Effector memory CD4-positive, alpha-beta T cell (primary cell): ENCODE measurements at regions not wholly inside any gene's neighbourhood (a gene's known extent, or its start where the extent isn't known, plus 50 kb on each side); places are given as distances from the start of the nearest gene placed in this dataset.

Source experiments
- DNase-seq, 3 donors: peaks; one replicate each; pipeline ENCODE4 v3.0.0-alpha.2; 2020
- H3K27ac ChIP-seq: 2 replicates; pipeline ENCODE4 v1.7.0; 2013; ENCODE audit warnings: mild to moderate bottlenecking, low read length, moderate library complexity; ENCODE audit not compliant: insufficient read depth, poor library complexity, severe bottlenecking
- H3K27me3 ChIP-seq: replicated peaks from 2 replicates; pipeline ENCODE4 v1.7.0; 2013; ENCODE audit warnings: mild to moderate bottlenecking, low read length; ENCODE audit not compliant: insufficient read depth, control insufficient read depth, poor library complexity, severe bottlenecking
- H3K36me3 ChIP-seq: 2 replicates; pipeline ENCODE4 v1.7.0; 2013; ENCODE audit warnings: mild to moderate bottlenecking, low read length, moderate library complexity; ENCODE audit not compliant: control insufficient read depth, insufficient read depth
- H3K4me1 ChIP-seq: 2 replicates; pipeline ENCODE4 v1.7.0; 2013; ENCODE audit warnings: low read length, mild to moderate bottlenecking; ENCODE audit not compliant: control insufficient read depth, insufficient read depth, poor library complexity, severe bottlenecking
- H3K4me3 ChIP-seq: 2 replicates; pipeline ENCODE4 v1.7.0; 2013; ENCODE audit warnings: low read length, low read depth, mild to moderate bottlenecking; ENCODE audit not compliant: insufficient read depth, poor library complexity, severe bottlenecking
- H3K9me3 ChIP-seq: 2 replicates; pipeline ENCODE4 v1.7.0; 2013; ENCODE audit warnings: mild to moderate bottlenecking, low read length, moderate library complexity; ENCODE audit not compliant: control insufficient read depth

DNA sequence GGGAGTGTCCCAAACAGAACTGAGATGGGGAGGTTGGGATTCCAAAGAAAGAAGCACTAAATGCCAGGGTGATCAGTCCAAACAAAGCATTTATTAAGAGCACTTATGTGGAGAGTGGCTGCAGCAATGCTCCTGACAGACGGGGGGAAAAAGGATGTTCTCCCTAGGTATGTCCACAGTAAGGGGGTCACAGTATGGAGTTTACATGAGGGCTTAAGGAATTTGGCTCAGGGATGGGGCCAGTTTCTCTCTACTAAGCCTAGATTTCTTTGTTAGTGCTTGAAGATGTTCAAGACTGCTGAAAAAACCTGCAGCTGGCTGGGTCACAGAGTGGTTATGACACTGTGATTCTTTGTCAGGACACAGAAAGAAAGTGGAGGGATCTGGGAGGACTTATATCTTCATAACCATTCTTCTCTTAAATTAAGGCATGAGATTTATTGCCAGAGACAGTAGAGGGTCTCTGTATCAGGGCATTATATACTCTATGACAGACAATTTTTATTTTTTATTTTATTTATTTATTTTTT lies 1468.0 kb downstream of the C4orf33 start:
- no peak for DNase-seq
- Histone ChIP-seq H3K36me3 (no peaks in the 10 kb centered on the region), H3K4me1 (no peaks in the 10 kb centered on the region), H3K4me3 (no peak overlapping the region), H3K27me3 (no peaks in the 10 kb centered on the region), H3K27ac (no peak overlapping the region), H3K9me3 (no peaks in the 10 kb centered on the region)

DNA sequence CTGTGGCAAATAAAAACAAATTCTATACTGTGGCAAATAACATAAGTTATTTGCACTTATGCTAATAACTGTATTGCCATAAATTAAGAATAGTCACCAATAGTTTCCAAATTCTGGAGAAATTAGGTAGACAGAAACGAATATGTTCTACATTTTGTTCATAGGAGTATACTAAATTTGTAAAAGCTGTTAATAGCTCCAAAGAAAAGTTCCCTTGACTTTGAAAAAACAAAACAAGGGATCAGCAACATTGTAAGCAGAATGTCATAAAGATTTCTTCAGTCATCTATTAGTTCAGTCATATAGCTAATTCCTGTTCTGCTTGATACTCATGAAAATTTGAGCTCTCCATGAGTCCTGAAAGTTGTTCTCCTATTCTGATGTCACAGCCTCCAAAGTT lies 1472.8 kb downstream of the C4orf33 start:
- Histone ChIP-seq H3K27me3 (no peaks in the 10 kb centered on the region), H3K4me3 (no peak overlapping the region), H3K36me3 (no peaks in the 10 kb centered on the region), H3K9me3 (no peaks in the 10 kb centered on the region), H3K27ac (no peak overlapping the region), H3K4me1 (no peaks in the 10 kb centered on the region)
- no peak for DNase-seq

DNA sequence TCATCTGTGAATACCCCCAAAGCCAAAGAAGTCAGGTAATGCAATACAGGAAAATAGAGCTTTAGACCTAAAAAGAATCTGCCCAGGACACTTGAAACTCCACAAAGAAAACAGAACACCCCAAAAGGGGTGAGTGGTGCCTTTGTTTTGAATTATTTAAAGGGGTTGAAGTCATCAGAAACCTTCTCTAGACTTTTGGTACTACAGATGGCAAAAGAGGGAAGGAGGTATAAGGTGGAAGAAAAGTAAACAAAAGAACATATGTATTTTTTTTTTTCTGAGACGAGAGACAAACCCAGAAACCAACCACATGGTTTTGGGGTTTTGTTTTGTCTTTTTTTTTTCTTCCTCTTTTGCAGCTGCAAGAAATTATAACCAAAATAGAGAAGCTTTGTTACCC lies 1477.8 kb downstream of the C4orf33 start:
- Histone ChIP-seq H3K27ac (no peak overlapping the region), H3K9me3 (no peaks in the 10 kb centered on the region), H3K4me1 (no peaks in the 10 kb centered on the region), H3K36me3 (no peaks in the 10 kb centered on the region), H3K27me3 (no peaks in the 10 kb centered on the region), H3K4me3 (no peak overlapping the region)
- DNase-seq: no peak

DNA sequence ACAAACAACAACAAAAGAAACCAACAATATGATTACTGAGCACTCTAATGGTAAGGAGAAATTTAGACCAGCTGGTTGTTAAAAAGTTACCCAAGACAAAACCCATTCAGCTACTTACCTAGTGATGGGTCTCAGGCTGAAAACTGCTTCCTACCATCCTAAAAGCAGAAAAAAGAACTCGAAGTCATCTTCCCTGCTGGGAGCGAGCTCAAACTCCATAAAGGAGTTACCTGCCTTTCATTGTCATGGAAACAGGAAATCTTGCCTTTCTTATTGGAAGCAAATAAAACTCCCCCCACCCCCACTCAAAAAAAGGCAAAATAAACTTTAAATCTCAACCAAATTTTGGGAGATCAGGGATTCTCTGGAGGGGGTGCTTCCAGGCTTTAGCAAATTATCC lies 1478.3 kb downstream of the C4orf33 start:
- no peak for DNase-seq
- no peaks in the 10 kb centered on the region for H3K27me3 ChIP-seq
- no peak overlapping the region for H3K4me3 ChIP-seq
- H3K27ac ChIP-seq: no peak overlapping the region
- H3K4me1 ChIP-seq: no peaks in the 10 kb centered on the region
- H3K9me3 ChIP-seq: no peaks in the 10 kb centered on the region
- H3K36me3 ChIP-seq: no peaks in the 10 kb centered on the region

DNA sequence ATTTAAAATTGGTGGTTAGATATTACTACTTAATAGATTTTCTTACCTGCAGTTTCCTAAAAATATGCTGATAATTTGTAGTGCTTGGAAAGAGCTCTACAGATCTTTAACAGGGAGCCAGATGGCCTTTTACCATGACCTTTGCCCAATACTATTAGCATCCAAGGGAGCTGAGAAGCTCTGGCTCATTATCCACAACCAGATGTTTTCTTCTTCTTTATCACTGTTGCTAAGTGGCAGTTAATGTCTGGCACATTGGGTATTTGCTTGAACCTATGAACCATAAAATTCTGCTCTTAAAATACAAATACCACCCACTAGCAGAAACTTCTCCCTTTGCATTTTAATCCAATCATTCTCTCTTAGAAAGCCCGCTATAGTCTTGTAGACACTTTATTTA lies 1480.3 kb downstream of the C4orf33 start:
- H3K4me3 ChIP-seq: no peak overlapping the region
- H3K27me3 ChIP-seq: no peaks in the 10 kb centered on the region
- H3K9me3 ChIP-seq: no peaks in the 10 kb centered on the region
- DNase-seq: no peak
- no peaks in the 10 kb centered on the region for H3K36me3 ChIP-seq
- H3K4me1 ChIP-seq: no peaks in the 10 kb centered on the region
- no peak overlapping the region for H3K27ac ChIP-seq

DNA sequence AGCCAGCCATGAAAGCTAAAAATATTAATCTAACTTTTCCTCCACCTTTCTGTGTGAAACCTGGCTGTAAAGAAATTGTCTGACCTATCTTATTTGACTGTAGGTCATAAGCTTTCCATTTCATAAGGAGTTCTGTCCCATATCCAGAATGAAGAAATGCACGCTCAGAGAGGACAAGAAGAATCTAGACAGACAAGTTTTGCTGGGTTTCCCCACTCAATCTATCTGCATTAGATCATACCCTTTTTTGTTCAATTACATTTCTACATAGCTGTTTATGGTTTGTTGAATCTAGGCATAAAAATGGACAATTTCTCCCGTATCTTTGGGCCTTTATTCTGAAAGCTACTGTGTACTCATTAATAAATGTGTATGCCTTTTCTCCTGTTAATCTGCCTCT lies 1495.1 kb downstream of the C4orf33 start:
- no peaks in the 10 kb centered on the region for H3K27me3 ChIP-seq
- H3K9me3 ChIP-seq: no peaks in the 10 kb centered on the region
- H3K4me1 ChIP-seq: no peaks in the 10 kb centered on the region
- no peak overlapping the region for H3K4me3 ChIP-seq
- no peak for DNase-seq
- no peak overlapping the region for H3K27ac ChIP-seq
- H3K36me3 ChIP-seq: no peaks in the 10 kb centered on the region

DNA sequence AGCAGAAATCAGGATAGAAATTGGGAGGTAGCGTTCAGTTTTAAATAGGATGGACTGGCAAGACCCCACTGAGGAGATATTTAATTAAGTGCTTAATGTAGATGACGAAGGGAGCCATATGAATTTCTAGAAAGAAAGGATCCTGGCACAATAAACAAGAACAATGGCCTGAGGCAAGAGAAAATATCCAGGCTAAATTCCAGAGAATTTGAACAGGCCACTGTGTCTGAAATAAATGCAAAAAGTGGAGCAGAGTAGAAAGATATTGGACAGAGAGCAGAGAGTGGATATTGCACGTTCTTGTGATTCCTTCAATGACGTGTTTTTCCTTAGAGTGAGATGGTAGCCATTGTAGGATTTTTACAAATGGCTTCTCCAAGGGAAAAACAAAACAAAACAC lies 1504.8 kb downstream of the C4orf33 start:
- no peak for DNase-seq
- no peak overlapping the region for H3K27ac ChIP-seq
- H3K36me3 ChIP-seq: no peaks in the 10 kb centered on the region
- no peaks in the 10 kb centered on the region for H3K4me1 ChIP-seq
- no peaks in the 10 kb centered on the region for H3K9me3 ChIP-seq
- no peak overlapping the region for H3K4me3 ChIP-seq
- no peaks in the 10 kb centered on the region for H3K27me3 ChIP-seq

DNA sequence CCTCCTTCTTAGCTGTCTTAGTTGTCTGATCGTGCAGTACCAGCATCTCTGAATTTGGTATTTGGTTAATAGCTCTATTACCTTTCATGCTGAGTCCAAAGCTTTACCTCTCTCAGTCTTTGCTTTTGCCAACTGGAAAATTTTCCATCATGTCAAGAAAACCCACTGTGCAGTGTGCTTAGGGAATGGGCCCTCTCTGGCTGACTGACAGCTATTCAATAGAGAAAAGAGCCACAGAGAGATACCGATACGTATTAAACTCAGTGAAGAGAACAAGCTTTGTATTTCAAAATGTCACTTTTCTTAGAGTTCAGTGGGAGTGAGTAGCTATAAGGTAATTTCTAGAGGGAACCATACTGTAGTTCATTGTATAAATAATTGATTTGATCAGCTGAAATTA lies 1507.1 kb downstream of the C4orf33 start:
- Histone ChIP-seq H3K27me3 (no peaks in the 10 kb centered on the region), H3K36me3 (no peaks in the 10 kb centered on the region), H3K4me1 (no peaks in the 10 kb centered on the region), H3K27ac (no peak overlapping the region), H3K4me3 (no peak overlapping the region), H3K9me3 (no peaks in the 10 kb centered on the region)
- DNase-seq: no peak

DNA sequence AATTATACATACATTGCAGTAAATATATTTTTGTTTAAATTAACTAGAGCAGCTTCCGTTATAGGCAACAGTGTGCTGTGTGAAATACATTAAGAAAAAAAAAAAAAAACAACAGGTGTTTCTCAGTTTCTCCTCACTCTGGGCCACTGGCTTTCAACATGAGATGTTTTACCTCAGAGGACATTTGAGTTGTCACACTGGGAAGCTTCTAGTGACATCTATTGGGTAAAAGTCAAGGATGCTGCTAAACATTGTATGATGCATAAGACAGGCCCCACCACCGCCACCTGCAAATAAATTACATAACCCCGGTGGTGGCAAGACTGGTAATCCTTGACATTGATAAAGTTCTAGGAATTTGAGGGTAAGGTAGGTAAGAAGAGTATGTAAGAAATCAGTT lies 1512.2 kb downstream of the C4orf33 start:
- no peaks in the 10 kb centered on the region for H3K36me3 ChIP-seq
- no peak for DNase-seq
- H3K27me3 ChIP-seq: no peaks in the 10 kb centered on the region
- no peak overlapping the region for H3K27ac ChIP-seq
- H3K9me3 ChIP-seq: no peaks in the 10 kb centered on the region
- H3K4me3 ChIP-seq: no peak overlapping the region
- no peaks in the 10 kb centered on the region for H3K4me1 ChIP-seq

DNA sequence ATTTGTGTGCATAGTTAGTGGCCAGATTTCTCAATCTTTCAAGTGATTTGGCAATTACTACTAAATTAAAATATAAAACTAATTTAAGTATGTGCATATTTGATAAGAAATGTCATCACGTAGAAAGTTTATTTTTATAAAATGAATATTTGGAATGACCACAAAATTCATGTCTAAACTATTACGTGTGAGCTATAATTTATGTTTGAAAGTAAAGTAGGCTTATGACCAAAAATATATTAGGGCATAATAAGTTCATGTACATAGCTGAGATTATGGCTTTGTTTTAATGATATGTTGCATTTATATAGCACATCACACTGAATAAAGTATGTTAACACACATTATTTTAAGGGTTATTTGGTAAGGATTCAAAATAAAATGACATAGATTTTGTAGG lies 1532.6 kb downstream of the C4orf33 start:
- Histone ChIP-seq H3K27ac (no peak overlapping the region), H3K36me3 (no peaks in the 10 kb centered on the region), H3K4me3 (no peak overlapping the region), H3K4me1 (no peaks in the 10 kb centered on the region), H3K9me3 (no peaks in the 10 kb centered on the region), H3K27me3 (no peaks in the 10 kb centered on the region)
- DNase-seq: no peak
